GM23338 (cell line): ENCODE measurements at regions not wholly inside any gene's neighbourhood (a gene's known extent, or its start where the extent isn't known, plus 50 kb on each side); places are given as distances from the start of the nearest gene placed in this dataset.

Experiments
- ATAC-seq: fragments of 200-7000 bp; cut with Tn5 transposase; 3 replicates; pipeline ENCODE4 v1.9.1; 2020
- DNase-seq: peaks from one replicate; pipeline ENCODE4 v3.0.0-alpha.2; 2015; ENCODE audit warnings: low spot score
- H2AFZ ChIP-seq: fragments of 200-600 bp; sonication (generic); 2 replicates; pipeline ENCODE4 v1.8.0; 2016; ENCODE audit warnings: antibody characterized with exemption, mild to moderate bottlenecking, moderate library complexity
- H3F3A ChIP-seq: fragments of 200-600 bp; sonication (generic); replicated peaks from 2 replicates; pipeline ENCODE4 v1.8.0; 2017; ENCODE audit warnings: antibody characterized with exemption, mixed run types, low read depth
- H3K27ac ChIP-seq: fragments of 200-600 bp; sonication (generic); 2 replicates; pipeline ENCODE4 v1.6.1; 2016; ENCODE audit warnings: low read depth
- H3K27me3 ChIP-seq: fragments of 200-600 bp; sonication (generic); 2 replicates; pipeline ENCODE4 v1.8.0; 2016; ENCODE audit warnings: mild to moderate bottlenecking, mixed run types, moderate library complexity; ENCODE audit not compliant: insufficient read depth
- H3K36me3 ChIP-seq: fragments of 200-600 bp; sonication (generic); 2 replicates; pipeline ENCODE4 v1.8.0; 2016; ENCODE audit warnings: mild to moderate bottlenecking; ENCODE audit not compliant: insufficient read depth
- H3K4me1 ChIP-seq: fragments of 200-600 bp; sonication (generic); 2 replicates; pipeline ENCODE4 v1.8.0; 2016; ENCODE audit warnings: mild to moderate bottlenecking, moderate library complexity; ENCODE audit not compliant: insufficient read depth
- H3K4me2 ChIP-seq: fragments of 200-600 bp; sonication (generic); 2 replicates; pipeline ENCODE4 v1.7.1; 2017; ENCODE audit warnings: mixed run types
- H3K4me3 ChIP-seq: fragments of 200-600 bp; sonication (generic); 2 replicates; pipeline ENCODE4 v1.6.1; 2016; ENCODE audit warnings: mixed run types
- H3K79me2 ChIP-seq: fragments of 200-600 bp; sonication (generic); replicated peaks from 2 replicates; pipeline ENCODE4 v1.8.0; 2017; ENCODE audit warnings: mild to moderate bottlenecking; ENCODE audit not compliant: insufficient read depth
- H3K9me2 ChIP-seq: fragments of 200-600 bp; sonication (generic); 2 replicates; pipeline ENCODE4 v1.8.0; 2017; ENCODE audit not compliant: insufficient read depth
- H4K20me1 ChIP-seq: fragments of 200-600 bp; sonication (generic); replicated peaks from 2 replicates; pipeline ENCODE4 v1.8.0; 2017; ENCODE audit warnings: mild to moderate bottlenecking; ENCODE audit not compliant: insufficient read depth
- H3K27ac Mint-ChIP-seq: 2 replicates; pipeline ENCODE4 v1.8.0; 2020; ENCODE audit warnings: inconsistent platforms, mild to moderate bottlenecking, moderate library complexity, mixed read lengths
- H3K27me3 Mint-ChIP-seq: 3 replicates; pipeline ENCODE4 v1.8.0; 2022; ENCODE audit warnings: low read depth, mild to moderate bottlenecking, moderate library complexity, mixed read lengths, inconsistent platforms; ENCODE audit not compliant: insufficient read depth, poor library complexity
- H3K36me3 Mint-ChIP-seq: 3 replicates; pipeline ENCODE4 v1.8.0; 2021; ENCODE audit warnings: low read depth, mild to moderate bottlenecking, inconsistent platforms, moderate library complexity, mixed read lengths
- H3K4me1 Mint-ChIP-seq: 3 replicates; pipeline ENCODE4 v1.8.0; 2020; ENCODE audit warnings: mild to moderate bottlenecking, inconsistent platforms, mixed read lengths
- H3K4me3 Mint-ChIP-seq: 3 replicates; pipeline ENCODE4 v1.8.0; 2021; ENCODE audit warnings: moderate library complexity, mild to moderate bottlenecking, inconsistent platforms, mixed read lengths
- H3K9me3 Mint-ChIP-seq: 3 replicates; pipeline ENCODE4 v1.8.0; 2020; ENCODE audit warnings: moderate library complexity, mild to moderate bottlenecking, inconsistent platforms, mixed read lengths
- CREB1 ChIP-seq: fragments of 250-450 bp; sonication (Bioruptor Pico); IDR thresholded peaks from 2 replicates; pipeline ENCODE4 v1.5.0; 2020; ENCODE audit warnings: low read depth, mild to moderate bottlenecking, moderate library complexity
- CTCF ChIP-seq, 2 experiments: fragments of 200-600 bp in 1 of 2; sonication (generic) in 1 of 2; conservative IDR thresholded peaks; 2 replicates each; pipeline versions ENCODE4 v1.5.1 to v1.6.1; 2016 to 2017; ENCODE audit warnings: antibody characterized with exemption in 2 of 2, low read depth in 2 of 2, mild to moderate bottlenecking in 2 of 2, moderate library complexity in 1 of 2
- ETS1 ChIP-seq: IDR thresholded peaks from 2 replicates; pipeline ENCODE4 v1.6.1; 2016; ENCODE audit warnings: antibody characterized with exemption
- EZH2 ChIP-seq: fragments of 200-600 bp; sonication (generic); IDR thresholded peaks from one replicate; pipeline ENCODE4 v1.8.0; 2017; ENCODE audit warnings: antibody characterized with exemption, mild to moderate bottlenecking, low read depth; ENCODE audit not compliant: unreplicated experiment
- EZH2phosphoT487 ChIP-seq: fragments of 200-600 bp; sonication (generic); IDR thresholded peaks from one replicate; pipeline ENCODE4 v1.8.1; 2018; ENCODE audit warnings: antibody characterized with exemption; ENCODE audit not compliant: unreplicated experiment
- JUNB ChIP-seq: IDR thresholded peaks from one replicate; pipeline ENCODE4 v1.6.1; 2016; ENCODE audit warnings: antibody characterized with exemption; ENCODE audit not compliant: unreplicated experiment
- NANOG ChIP-seq: IDR thresholded peaks from 2 replicates; pipeline ENCODE4 v1.6.1; 2016; ENCODE audit warnings: antibody characterized with exemption, borderline replicate concordance
- POLR2AphosphoS5 ChIP-seq: IDR thresholded peaks from 2 replicates; pipeline ENCODE4 v1.6.1; 2016; ENCODE audit warnings: antibody characterized with exemption, low read depth
- REST ChIP-seq: IDR thresholded peaks from one replicate; pipeline ENCODE4 v1.6.1; 2018; ENCODE audit warnings: antibody characterized with exemption; ENCODE audit not compliant: unreplicated experiment
- STAT1 ChIP-seq: IDR thresholded peaks from one replicate; pipeline ENCODE4 v1.6.1; 2016; ENCODE audit warnings: antibody characterized with exemption; ENCODE audit not compliant: unreplicated experiment
- ZNF114 ChIP-seq: fragments of 250-450 bp; sonication (Bioruptor Pico); IDR thresholded peaks from 2 replicates; pipeline ENCODE4 v1.5.0; 2020; ENCODE audit warnings: mild to moderate bottlenecking, moderate library complexity
- ZNF331 ChIP-seq: fragments of 250-450 bp; sonication (Bioruptor Pico); IDR thresholded peaks from 2 replicates; pipeline ENCODE4 v1.5.0; 2020; ENCODE audit warnings: low read depth, mild to moderate bottlenecking, moderate library complexity
- ZNF462 ChIP-seq: fragments of 250-450 bp; sonication (Bioruptor Pico); IDR thresholded peaks from 2 replicates; pipeline ENCODE4 v1.5.0; 2020; ENCODE audit warnings: mild to moderate bottlenecking, moderate library complexity

GRCh38 chr13:26923824-26924605 lies 163.4 kb upstream of the GPR12 start (continued):
- no peak for TF ChIP-seq CTCF (conservative IDR thresholded peaks at IDR 0.05; ENCODE audit: low read depth in 2 of 2)
- TF ChIP-seq ZNF331: no peak
- no peak for TF ChIP-seq ETS1
- no peak for TF ChIP-seq STAT1
- no peak for TF ChIP-seq CREB1
- TF ChIP-seq REST: no peak
- TF ChIP-seq POLR2AphosphoS5: no peak
- no peak for TF ChIP-seq JUNB
- no peak for TF ChIP-seq EZH2
- no peak for TF ChIP-seq NANOG
- TF ChIP-seq ZNF114 (CRISPR knock-in tag): no peak
- no peak for TF ChIP-seq EZH2phosphoT487

- H3K27me3 ChIP-seq: no peaks in the 10 kb centered on the region
- ATAC-seq: no peak
- H3K4me2 ChIP-seq: no peak overlapping the region
- H3K36me3 Mint-ChIP-seq: no peaks in the 10 kb centered on the region
- H3K36me3 ChIP-seq: no peaks in the 10 kb centered on the region
- H3K4me1 Mint-ChIP-seq: no peaks in the 10 kb centered on the region
- H3K4me3 Mint-ChIP-seq: no peak overlapping the region
- peaks cover 2% of the 10 kb centered on the region for H3K27me3 Mint-ChIP-seq
- no peaks in the 10 kb centered on the region for H3F3A ChIP-seq
- H4K20me1 ChIP-seq: no peaks in the 10 kb centered on the region
- no peak for DNase-seq
- H3K27ac ChIP-seq: no peak overlapping the region
- 0 out of 2 replicates have a peak overlapping the region, but pooled peaks have one; percentile 5 for H2AFZ ChIP-seq
- H3K79me2 ChIP-seq: no peaks in the 10 kb centered on the region
- no peak overlapping the region for H3K27ac Mint-ChIP-seq
- H3K4me3 ChIP-seq: no peak overlapping the region
- H3K9me2 ChIP-seq: no peaks in the 10 kb centered on the region
- TF ChIP-seq EZH2phosphoT487: no peak
- no peak for TF ChIP-seq JUNB
- no peak for TF ChIP-seq ZNF462
- no peaks in the 10 kb centered on the region for H3K4me1 ChIP-seq
- H3K9me3 Mint-ChIP-seq: no peaks in the 10 kb centered on the region
These were observed 161.3 kb upstream of the GPR12 start for GRCh38 chr13:26921918-26922317.
